Mucosa of descending colon (tissue), 3 donors: ENCODE measurements at regions not wholly inside any gene's neighbourhood (a gene's known extent, or its start where the extent isn't known, plus 50 kb on each side); places are given as distances from the start of the nearest gene placed in this dataset.

ENCODE experiments used
- ATAC-seq: fragments of 200-7000 bp; cut with Tn5 transposase; one replicate; pipeline ENCODE4 v1.9.1; 2020; ENCODE audit warnings: mild to moderate bottlenecking, moderate library complexity
- DNase-seq, 3 donors: peaks; one replicate each; pipeline ENCODE4 v3.0.0-alpha.2; 2020
- H3K36me3 ChIP-seq: fragments of 200-600 bp; one replicate; pipeline ENCODE4 v1.8.0; 2021; ENCODE audit warnings: low read depth, mild to moderate bottlenecking
- H3K4me1 ChIP-seq: fragments of 200-600 bp; one replicate; pipeline ENCODE4 v1.8.0; 2021; ENCODE audit warnings: low read depth, mild to moderate bottlenecking
- H3K4me3 ChIP-seq: fragments of 200-600 bp; one replicate; pipeline ENCODE4 v1.8.0; 2021; ENCODE audit warnings: mild to moderate bottlenecking
- H3K9me3 ChIP-seq: fragments of 200-600 bp; one replicate; pipeline ENCODE4 v1.8.0; 2021; ENCODE audit warnings: mild to moderate bottlenecking
- CTCF ChIP-seq: fragments of 200-600 bp; IDR thresholded peaks from one replicate; pipeline ENCODE4 v1.8.0; 2022; ENCODE audit warnings: antibody characterized with exemption, mild to moderate bottlenecking
- intact Hi-C, 2 donors: fragments of 100-400 bp; cut with DNase I in 1 of 2; cut with micrococcal nuclease in 1 of 2; formaldehyde crosslinking; loops; one replicate each; pipeline versions ENCODE4 v1.11.0 to v1.11.1; 2022; cut with DNase I, micrococcal nuclease
- donor health status: DM: no; HTN: no; CAD: no; lungs with moderate emphysema.
- donor health status: DM: no; HTN: no; CAD: no.
- donor health status: DM: no; HTN: yes; CAD: no.

- Histone ChIP-seq H3K36me3 (no peaks in the 10 kb centered on the region), H3K4me1 (peaks cover 9% of the 10 kb centered on the region), H3K9me3 (no peaks in the 10 kb centered on the region), H3K4me3 (no peak overlapping the region)
- DNase-seq (no peak), ATAC-seq (no peak)
- no peak for TF ChIP-seq CTCF
- intact Hi-C loops: no loop called here
These were observed 187.7 kb downstream of the PIK3R1 start for GRCh38 chr5:68403301-68403700.

GRCh38 chr5:68404246-68404645 is 188.7 kb downstream of the PIK3R1 start:
- ATAC-seq (no peak), DNase-seq (no peak)
- Histone ChIP-seq H3K36me3 (no peaks in the 10 kb centered on the region), H3K4me3 (no peak overlapping the region), H3K9me3 (no peaks in the 10 kb centered on the region), H3K4me1 (peaks cover 9% of the 10 kb centered on the region)
- TF ChIP-seq CTCF: no peak
- intact Hi-C loops: no loop called here

- no peak overlapping the region for H3K4me3 ChIP-seq
- no peak for TF ChIP-seq CTCF
- H3K36me3 ChIP-seq: no peaks in the 10 kb centered on the region
- H3K9me3 ChIP-seq: no peaks in the 10 kb centered on the region
- intact Hi-C loops: no loop called here
- peak; percentile 91 for ATAC-seq
- DNase-seq: peak in 1 of 3 donors; percentile 46
- H3K4me1 ChIP-seq: peaks cover 9% of the 10 kb centered on the region
These were observed 189.6 kb downstream of the PIK3R1 start for GRCh38 chr5:68405026-68405684.

- TF ChIP-seq CTCF: no peak
- peak; percentile 75 for ATAC-seq
- intact Hi-C loops: no loop called here
- no peak overlapping the region for H3K4me3 ChIP-seq
- DNase-seq: peak in 1 of 3 donors; percentile 49
- H3K36me3 ChIP-seq: no peaks in the 10 kb centered on the region
- no peaks in the 10 kb centered on the region for H3K9me3 ChIP-seq
- H3K4me1 ChIP-seq: peaks cover 9% of the 10 kb centered on the region
These were observed 190.5 kb downstream of the PIK3R1 start for GRCh38 chr5:68405784-68406743.

- no peaks in the 10 kb centered on the region for H3K36me3 ChIP-seq
- DNase-seq (peak; percentile 39 to 64 (median 56)), ATAC-seq (peak; percentile 75)
- intact Hi-C loops: no loop called here
- H3K4me3 ChIP-seq: no peak overlapping the region
- no peaks in the 10 kb centered on the region for H3K9me3 ChIP-seq
- no peak for TF ChIP-seq CTCF
- H3K4me1 ChIP-seq: peaks cover 9% of the 10 kb centered on the region
These were observed 191.2 kb downstream of the PIK3R1 start for GRCh38 chr5:68406767-68407241.
